HG02840 (cell line): ENCODE measurements at regions not wholly inside any gene's neighbourhood (a gene's known extent, or its start where the extent isn't known, plus 50 kb on each side); places are given as distances from the start of the nearest gene placed in this dataset.

Source experiments
- ATAC-seq: cut with Tn5 transposase; IDR thresholded peaks from one replicate; pipeline ENCODE4 v1.9.1; 2021; ENCODE audit warnings: mild to moderate bottlenecking, moderate library complexity, moderate number of reproducible peaks; ENCODE audit not compliant: unreplicated experiment, low FRiP score

DNA sequence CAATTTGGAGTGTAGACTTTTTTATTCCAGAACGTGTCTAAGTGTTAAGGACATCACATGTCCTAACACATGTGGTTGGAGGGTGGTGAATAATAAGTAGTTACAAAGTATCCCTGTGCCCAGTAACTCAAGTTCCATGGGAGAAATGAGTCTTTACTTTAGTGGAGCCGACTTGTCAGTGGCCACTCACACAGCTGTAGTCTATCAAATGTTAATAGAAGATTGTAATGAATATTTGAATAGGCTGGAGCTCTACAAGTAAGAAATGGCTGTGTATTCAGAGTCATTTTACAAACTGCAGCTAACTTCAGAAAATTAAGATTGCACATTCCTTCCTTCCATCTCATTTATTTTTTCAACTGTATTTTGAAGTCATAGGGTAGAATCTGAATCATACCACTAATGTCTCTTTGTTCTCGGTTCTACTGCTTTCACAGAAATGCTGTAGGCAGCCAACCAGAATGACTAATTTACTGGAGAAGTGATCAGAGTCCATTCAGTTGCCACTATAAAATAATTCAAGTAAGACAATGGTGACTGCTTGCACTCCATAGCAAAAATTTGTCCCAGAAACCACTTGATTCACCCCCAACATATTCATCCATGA is 394.8 kb downstream of the NR2F1-AS1 start:
- no peak for ATAC-seq

GRCh38 chr5:93184041-93184440 is 397.0 kb downstream of the NR2F1-AS1 start:
- ATAC-seq = no peak

- ATAC-seq = no peak
Measured at GRCh38 chr5:93179466-93179865, 401.6 kb downstream of the NR2F1-AS1 start.

DNA sequence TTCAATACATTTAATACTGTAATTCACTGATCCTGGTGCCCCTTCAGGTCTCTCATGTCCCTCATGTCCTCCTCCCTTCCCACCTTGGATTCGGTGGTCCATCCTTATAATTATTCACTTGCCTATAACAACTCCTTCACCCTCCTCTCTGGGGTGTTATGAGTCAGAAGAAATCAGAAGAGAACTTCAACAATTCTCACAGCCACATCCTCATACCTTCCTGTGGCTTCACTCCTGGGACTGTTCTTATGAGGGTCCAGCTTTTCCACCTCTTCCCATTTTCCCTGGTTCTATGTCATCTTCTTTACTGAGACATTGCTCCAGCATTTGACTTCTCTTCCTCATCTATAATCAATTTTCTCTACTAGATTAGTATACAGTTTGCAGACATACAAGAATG is 406.1 kb downstream of the NR2F1-AS1 start:
- ATAC-seq = no peak

DNA sequence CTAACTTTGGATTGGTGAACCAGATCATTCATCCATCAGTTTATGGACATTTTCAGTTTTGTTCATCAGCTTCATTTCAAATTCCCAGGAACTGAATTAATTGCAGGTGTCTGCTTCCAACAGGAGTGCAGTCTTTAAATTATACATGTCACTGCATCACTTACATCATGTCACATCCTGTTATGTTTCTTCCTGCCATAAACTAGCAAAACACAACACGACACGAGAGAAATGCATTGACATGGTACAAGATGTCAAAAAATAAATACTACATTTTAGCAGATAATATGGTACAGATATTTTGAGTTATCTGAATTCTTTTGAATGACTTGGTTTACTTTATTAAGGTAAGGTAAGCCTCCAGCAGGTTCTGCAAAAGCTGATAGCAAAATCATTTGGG is 415.5 kb downstream of the NR2F1-AS1 start:
- ATAC-seq = no peak

GRCh38 chr5:93164690-93165089 is 416.3 kb downstream of the NR2F1-AS1 start:
- ATAC-seq = no peak

DNA sequence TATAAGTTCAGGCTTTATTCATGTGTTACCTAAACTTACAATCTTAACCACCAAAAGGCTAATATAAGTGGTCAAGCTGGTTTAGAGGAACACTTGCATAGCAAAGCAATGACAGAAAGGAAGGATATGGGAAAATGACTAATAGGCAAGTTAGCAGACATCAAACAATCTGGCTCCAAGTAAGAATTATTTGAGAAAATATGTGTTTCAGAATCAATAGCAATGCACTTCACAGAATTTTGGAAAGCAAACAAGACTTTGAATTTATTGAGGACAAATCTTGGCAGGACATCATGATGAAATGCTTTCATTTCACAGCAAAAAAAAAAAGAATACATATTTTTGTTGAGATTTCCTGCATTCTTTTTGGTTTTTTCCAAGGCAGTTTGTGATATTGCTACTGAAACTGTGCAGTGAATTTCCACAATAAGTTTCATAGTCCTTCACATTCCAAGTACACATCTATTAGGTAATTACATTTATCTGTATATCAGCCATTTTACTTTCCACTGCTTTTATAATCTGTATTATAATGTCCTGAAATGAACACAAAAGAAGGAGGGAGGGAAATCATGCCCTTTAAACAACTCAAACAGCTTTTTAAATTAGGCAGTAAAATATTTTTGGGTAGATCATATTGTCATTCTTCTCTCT is 417.9 kb downstream of the NR2F1-AS1 start:
- ATAC-seq = no peak

- no peak for ATAC-seq
Measured at GRCh38 chr5:93161661-93162654, 419.1 kb downstream of the NR2F1-AS1 start.

DNA sequence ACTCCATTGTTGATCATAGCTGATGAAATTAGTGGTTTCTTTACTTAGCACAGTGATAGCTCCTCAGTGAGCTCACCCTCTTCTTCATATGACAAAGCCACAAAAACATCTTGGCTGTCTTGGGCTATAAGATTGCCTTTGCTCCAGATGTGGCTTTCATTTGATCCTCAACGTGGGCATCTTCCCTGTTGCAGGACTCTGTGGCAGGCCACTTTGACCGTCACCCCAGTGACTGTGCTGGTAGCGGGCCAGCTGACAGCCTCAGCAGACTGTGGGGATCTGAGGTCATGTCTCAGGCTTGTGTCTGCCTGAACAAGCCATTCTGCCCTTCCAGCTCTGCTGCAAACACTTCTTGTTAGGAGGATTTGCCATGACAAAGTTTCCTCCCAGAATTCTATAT is 422.2 kb downstream of the NR2F1-AS1 start:
- ATAC-seq = no peak

GRCh38 chr5:93156566-93156965 is 424.5 kb downstream of the NR2F1-AS1 start:
- ATAC-seq = no peak

DNA sequence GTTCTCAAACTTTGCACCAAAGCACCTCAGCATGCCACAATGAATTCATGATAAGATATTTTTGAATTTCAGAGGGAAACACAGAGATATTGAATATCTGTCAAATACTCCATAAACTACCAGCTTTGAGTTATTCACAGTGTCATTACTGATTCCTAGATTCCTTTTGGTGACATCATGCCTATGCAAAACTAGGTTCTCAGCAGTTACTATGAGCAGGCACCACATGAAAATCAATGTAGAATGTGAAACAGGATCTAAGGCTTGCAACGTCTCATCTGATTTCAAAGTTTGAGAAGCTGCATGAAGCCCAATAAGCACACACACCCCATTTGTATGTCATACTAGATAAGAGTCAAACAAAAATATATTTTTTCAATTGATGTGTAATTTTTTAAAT is 426.5 kb downstream of the NR2F1-AS1 start:
- ATAC-seq = no peak

DNA sequence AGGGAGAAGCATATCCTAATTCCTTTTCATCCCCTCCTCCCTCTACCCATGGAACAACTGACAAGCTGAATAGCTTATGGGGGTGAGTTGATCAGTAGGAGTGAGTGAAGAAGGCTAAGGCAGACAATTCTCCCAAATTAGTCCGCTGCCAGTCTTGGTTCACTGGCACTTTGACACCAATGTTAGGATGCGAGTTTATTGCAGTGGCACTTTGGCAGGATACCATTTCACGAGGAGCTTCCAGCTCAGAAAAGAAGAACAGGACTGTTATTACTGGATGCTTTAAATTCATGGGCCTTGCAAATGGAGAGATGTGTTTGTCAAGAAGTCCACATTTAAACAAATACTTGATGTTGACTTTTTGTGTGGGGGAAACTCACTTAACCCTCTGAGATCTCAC is 427.6 kb downstream of the NR2F1-AS1 start:
- ATAC-seq = no peak

GRCh38 chr5:93151896-93152295 is 429.1 kb downstream of the NR2F1-AS1 start:
- no peak for ATAC-seq

DNA sequence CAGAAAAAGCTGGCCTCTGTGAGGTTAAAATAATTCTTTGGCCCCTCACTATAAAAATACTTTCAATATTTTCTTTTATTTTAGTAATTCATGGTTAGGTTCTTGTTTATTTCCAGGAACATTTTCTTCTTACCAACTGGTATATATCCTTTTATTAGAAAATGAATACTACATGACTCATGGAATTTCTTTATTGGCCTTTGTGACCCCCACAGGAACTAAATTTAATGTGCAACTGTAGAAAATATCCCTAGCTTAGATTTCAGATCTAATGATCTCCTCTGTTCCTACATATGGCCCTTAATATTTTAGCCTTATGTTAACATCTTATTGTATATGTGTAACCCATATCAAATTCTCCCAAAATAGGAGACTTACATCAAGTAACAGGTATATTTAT is 429.9 kb downstream of the NR2F1-AS1 start:
- ATAC-seq = no peak

DNA sequence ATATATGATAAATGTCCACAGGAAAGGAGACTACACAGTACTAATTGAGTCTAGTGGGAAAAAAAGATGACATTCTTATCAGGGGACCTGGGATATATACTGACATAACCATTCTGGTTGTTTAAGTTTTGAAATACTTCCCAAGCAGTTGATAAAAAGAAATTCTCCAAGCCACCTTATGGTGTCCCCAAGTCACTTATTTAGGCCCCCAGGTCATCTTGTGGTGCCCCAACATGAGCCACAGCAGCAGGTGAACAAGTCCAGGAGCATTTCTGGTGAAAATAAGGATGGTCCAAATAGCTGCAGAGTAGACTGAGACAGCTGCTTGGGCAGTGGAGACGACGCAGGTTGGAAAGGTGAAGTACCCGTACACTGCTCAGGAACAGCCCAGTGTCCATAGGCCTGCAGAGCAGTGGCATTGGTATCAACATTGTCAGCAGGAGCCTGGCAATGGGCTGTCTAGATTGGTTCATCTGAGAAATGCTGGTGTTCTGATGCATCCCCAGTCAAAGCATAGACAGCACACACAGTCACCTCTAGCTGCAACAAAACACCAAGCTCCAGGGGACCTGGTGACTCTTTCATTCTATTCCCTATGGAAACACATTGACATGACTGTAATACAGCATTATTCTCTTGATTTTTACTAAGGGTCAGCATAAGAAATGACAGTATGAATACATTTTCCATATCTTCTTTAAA is 430.6 kb downstream of the NR2F1-AS1 start:
- ATAC-seq = no peak

DNA sequence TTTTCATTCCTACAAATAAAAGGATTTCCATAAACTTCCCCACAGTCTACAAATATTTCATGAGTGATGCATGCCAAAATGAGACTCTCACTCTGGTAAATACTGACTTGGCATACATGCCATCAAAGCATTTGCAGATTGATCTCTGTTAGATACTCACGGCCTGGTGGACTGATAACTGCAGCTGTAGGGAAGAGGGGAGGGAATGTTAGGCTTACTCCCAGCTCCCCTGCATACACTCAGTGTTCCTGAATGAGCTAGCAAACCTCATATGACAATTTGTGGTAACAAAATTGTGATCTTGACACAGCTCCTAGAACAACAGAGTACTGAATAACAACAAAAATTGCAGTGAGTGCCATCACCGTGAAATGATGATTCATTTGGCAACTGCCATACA is 435.3 kb downstream of the NR2F1-AS1 start:
- no peak for ATAC-seq

DNA sequence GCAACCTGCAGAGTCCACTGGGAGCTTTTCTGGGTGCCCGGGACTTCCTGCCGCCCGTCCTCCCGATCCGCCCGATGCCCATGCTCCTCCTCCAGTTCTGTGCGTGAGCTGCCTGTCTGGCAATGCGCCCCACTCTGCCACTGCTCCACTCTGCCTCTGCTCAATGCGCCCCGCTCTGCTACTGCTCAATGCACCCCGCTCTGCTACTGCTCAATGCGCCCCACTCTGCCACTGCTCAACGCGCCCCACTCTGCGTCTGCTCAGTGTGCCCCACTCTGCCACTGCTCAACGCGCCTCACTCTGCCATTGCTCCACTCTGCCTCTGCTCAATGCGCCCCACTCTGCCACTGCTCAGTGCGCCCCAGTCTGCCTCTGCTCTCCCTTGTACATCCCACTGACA is 436.0 kb downstream of the NR2F1-AS1 start:
- ATAC-seq = no peak

- no peak for ATAC-seq
Measured at GRCh38 chr5:93141969-93142368, 439.1 kb downstream of the NR2F1-AS1 start.

- no peak for ATAC-seq
Measured at GRCh38 chr5:93130624-93131490, 450.2 kb downstream of the NR2F1-AS1 start.

DNA sequence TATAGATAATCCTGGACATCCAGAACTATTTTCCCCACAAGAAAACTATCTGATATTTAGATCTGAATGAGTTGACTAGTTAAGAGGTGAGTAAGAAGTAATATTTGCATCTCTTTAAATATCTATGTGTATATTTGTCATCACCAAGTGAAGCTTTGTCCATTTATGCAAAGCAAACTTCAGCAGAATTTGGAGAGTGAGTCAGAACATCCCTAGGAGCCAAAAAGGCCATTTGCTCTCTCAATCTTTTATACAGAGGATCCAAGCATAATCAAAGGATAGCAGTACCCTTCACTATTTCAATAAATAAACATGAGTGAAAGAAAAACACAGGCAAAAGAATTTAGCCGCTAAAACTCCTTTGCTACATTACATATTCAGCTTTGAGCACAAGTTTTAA is 454.4 kb downstream of the NR2F1-AS1 start:
- no peak for ATAC-seq
